ENCODE measurements at regions not wholly inside any gene's neighbourhood (a gene's known extent, or its start where the extent isn't known, plus 50 kb on each side); places are given as distances from the start of the nearest gene placed in this dataset.

GRCh38 chr13:111627596-111627995 lies 307.2 kb downstream of the TEX29 start:
- H3K4me3 ChIP-seq, result no peak overlapping the region
- H4K20me1 ChIP-seq (replicated peaks; ENCODE audit: insufficient read depth), result no peaks in the 10 kb centered on the region
- peaks cover 7% of the 10 kb centered on the region for H3K4me1 Mint-ChIP-seq
- peaks cover 4% of the 10 kb centered on the region; the same call in 1 of the 2 replicates for H3K9me2 ChIP-seq (ENCODE audit: insufficient read depth)
- H3K79me2 ChIP-seq (replicated peaks; ENCODE audit: insufficient read depth), result no peaks in the 10 kb centered on the region
- H3K36me3 Mint-ChIP-seq (ENCODE audit: low read depth), result no peaks in the 10 kb centered on the region
- H3K4me1 ChIP-seq (ENCODE audit: insufficient read depth), result 0 out of 2 replicates have a peak, but pooled peaks cover 4% of the 10 kb centered on the region
- H3K27ac Mint-ChIP-seq, result no peak overlapping the region
- no peaks in the 10 kb centered on the region for H3K27me3 ChIP-seq (ENCODE audit: insufficient read depth)
- H3K9me3 Mint-ChIP-seq, result no peaks in the 10 kb centered on the region
- no peak overlapping the region for H3K4me2 ChIP-seq
- H3K36me3 ChIP-seq (ENCODE audit: insufficient read depth), result no peaks in the 10 kb centered on the region
- no peak overlapping the region for H3K4me3 Mint-ChIP-seq
- peaks cover 20% of the 10 kb centered on the region for H3K27me3 Mint-ChIP-seq (ENCODE audit: insufficient read depth, low read depth, poor library complexity)
- no peaks in the 10 kb centered on the region for H3F3A ChIP-seq (replicated peaks; ENCODE audit: low read depth)
- no peak overlapping the region for H2AFZ ChIP-seq
- TF ChIP-seq REST (IDR thresholded peaks at IDR 0.05; ENCODE audit: unreplicated experiment) (no peak), ZNF331 (CRISPR knock-in tag; IDR thresholded peaks at IDR 0.05; ENCODE audit: low read depth) (no peak), STAT1 (IDR thresholded peaks at IDR 0.05; ENCODE audit: unreplicated experiment) (no peak), JUNB (IDR thresholded peaks at IDR 0.05; ENCODE audit: unreplicated experiment) (no peak), CREB1 (CRISPR knock-in tag; IDR thresholded peaks at IDR 0.05; ENCODE audit: low read depth) (no peak)
- TF ChIP-seq, protein P1, sequence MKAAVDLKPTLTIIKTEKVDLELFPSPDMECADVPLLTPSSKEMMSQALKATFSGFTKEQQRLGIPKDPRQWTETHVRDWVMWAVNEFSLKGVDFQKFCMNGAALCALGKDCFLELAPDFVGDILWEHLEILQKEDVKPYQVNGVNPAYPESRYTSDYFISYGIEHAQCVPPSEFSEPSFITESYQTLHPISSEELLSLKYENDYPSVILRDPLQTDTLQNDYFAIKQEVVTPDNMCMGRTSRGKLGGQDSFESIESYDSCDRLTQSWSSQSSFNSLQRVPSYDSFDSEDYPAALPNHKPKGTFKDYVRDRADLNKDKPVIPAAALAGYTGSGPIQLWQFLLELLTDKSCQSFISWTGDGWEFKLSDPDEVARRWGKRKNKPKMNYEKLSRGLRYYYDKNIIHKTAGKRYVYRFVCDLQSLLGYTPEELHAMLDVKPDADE (IDR thresholded peaks at IDR 0.05), result no peak
- TF ChIP-seq, protein P2, sequence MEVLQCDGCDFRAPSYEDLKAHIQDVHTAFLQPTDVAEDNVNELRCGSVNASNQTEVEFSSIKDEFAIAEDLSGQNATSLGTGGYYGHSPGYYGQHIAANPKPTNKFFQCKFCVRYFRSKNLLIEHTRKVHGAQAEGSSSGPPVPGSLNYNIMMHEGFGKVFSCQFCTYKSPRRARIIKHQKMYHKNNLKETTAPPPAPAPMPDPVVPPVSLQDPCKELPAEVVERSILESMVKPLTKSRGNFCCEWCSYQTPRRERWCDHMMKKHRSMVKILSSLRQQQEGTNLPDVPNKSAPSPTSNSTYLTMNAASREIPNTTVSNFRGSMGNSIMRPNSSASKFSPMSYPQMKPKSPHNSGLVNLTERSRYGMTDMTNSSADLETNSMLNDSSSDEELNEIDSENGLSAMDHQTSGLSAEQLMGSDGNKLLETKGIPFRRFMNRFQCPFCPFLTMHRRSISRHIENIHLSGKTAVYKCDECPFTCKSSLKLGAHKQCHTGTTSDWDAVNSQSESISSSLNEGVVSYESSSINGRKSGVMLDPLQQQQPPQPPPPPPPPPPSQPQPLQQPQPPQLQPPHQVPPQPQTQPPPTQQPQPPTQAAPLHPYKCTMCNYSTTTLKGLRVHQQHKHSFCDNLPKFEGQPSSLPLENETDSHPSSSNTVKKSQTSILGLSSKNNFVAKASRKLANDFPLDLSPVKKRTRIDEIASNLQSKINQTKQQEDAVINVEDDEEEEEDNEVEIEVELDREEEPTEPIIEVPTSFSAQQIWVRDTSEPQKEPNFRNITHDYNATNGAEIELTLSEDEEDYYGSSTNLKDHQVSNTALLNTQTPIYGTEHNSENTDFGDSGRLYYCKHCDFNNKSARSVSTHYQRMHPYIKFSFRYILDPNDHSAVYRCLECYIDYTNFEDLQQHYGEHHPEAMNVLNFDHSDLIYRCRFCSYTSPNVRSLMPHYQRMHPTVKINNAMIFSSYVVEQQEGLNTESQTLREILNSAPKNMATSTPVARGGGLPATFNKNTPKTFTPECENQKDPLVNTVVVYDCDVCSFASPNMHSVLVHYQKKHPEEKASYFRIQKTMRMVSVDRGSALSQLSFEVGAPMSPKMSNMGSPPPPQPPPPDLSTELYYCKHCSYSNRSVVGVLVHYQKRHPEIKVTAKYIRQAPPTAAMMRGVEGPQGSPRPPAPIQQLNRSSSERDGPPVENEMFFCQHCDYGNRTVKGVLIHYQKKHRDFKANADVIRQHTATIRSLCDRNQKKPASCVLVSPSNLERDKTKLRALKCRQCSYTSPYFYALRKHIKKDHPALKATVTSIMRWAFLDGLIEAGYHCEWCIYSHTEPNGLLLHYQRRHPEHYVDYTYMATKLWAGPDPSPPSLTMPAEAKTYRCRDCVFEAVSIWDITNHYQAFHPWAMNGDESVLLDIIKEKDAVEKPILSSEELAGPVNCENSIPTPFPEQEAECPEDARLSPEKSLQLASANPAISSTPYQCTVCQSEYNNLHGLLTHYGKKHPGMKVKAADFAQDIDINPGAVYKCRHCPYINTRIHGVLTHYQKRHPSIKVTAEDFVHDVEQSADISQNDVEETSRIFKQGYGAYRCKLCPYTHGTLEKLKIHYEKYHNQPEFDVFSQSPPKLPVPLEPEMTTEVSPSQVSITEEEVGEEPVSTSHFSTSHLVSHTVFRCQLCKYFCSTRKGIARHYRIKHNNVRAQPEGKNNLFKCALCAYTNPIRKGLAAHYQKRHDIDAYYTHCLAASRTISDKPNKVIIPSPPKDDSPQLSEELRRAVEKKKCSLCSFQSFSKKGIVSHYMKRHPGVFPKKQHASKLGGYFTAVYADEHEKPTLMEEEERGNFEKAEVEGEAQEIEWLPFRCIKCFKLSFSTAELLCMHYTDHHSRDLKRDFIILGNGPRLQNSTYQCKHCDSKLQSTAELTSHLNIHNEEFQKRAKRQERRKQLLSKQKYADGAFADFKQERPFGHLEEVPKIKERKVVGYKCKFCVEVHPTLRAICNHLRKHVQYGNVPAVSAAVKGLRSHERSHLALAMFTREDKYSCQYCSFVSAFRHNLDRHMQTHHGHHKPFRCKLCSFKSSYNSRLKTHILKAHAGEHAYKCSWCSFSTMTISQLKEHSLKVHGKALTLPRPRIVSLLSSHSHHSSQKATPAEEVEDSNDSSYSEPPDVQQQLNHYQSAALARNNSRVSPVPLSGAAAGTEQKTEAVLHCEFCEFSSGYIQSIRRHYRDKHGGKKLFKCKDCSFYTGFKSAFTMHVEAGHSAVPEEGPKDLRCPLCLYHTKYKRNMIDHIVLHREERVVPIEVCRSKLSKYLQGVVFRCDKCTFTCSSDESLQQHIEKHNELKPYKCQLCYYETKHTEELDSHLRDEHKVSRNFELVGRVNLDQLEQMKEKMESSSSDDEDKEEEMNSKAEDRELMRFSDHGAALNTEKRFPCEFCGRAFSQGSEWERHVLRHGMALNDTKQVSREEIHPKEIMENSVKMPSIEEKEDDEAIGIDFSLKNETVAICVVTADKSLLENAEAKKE (CRISPR knock-in tag; IDR thresholded peaks at IDR 0.05), result no peak
- DNase-seq (ENCODE audit: low spot score) (no peak), ATAC-seq (no peak)
- no peak overlapping the region for H3K27ac ChIP-seq (ENCODE audit: low read depth)

All from GM23338 (cell line).